ENCODE measurements at regions not wholly inside any gene's neighbourhood (a gene's known extent, or its start where the extent isn't known, plus 50 kb on each side); places are given as distances from the start of the nearest gene placed in this dataset.

- H3K27me3 ChIP-seq = no peaks in the 10 kb centered on the region
- no peak for DNase-seq
- H3K9me3 ChIP-seq = no peaks in the 10 kb centered on the region
- ATAC-seq = peak; percentile 69 to 84 (median 78)
- H3K4me1 ChIP-seq = no peaks in the 10 kb centered on the region
- intact Hi-C loops (cut with DNase I) = no loop called here
- 70% methylated on average over 4 of the region's 4 CpGs for WGBS (ENCODE audit: insufficient coverage, low coverage, low lambda C conversion rate, missing lambda C conversion rate)
- TF ChIP-seq POLR2A (IDR thresholded peaks at IDR 0.05) = no peak
- TF ChIP-seq, protein P1, sequence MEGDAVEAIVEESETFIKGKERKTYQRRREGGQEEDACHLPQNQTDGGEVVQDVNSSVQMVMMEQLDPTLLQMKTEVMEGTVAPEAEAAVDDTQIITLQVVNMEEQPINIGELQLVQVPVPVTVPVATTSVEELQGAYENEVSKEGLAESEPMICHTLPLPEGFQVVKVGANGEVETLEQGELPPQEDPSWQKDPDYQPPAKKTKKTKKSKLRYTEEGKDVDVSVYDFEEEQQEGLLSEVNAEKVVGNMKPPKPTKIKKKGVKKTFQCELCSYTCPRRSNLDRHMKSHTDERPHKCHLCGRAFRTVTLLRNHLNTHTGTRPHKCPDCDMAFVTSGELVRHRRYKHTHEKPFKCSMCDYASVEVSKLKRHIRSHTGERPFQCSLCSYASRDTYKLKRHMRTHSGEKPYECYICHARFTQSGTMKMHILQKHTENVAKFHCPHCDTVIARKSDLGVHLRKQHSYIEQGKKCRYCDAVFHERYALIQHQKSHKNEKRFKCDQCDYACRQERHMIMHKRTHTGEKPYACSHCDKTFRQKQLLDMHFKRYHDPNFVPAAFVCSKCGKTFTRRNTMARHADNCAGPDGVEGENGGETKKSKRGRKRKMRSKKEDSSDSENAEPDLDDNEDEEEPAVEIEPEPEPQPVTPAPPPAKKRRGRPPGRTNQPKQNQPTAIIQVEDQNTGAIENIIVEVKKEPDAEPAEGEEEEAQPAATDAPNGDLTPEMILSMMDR (IDR thresholded peaks at IDR 0.05) = no peak
- H3K27ac ChIP-seq = no peak overlapping the region
- H3K36me3 ChIP-seq = no peaks in the 10 kb centered on the region
- H3K4me3 ChIP-seq = no peak overlapping the region
Observed at GRCh38 chr12:9367201-9367600, 159.0 kb upstream of the PZP start.

DNA sequence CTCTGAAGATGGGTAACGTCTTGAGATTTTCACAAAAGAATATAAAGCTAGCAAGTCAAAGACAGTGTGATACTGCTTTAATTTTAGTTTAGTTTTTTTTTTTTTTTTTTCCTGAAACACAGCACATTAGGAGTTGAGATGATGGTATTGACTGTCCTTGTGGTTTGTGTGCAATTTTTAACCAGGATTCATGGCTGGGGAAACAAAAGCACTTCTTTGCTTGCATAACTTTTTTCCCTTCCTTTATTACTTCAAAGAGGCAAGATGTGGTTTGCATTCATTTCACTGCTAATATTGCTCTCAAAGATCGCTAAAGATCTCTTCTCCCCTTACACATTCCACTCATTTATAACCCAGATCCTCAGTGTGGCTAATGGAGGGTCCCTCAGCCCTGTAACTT lies 157.1 kb upstream of the PZP start:
- Histone ChIP-seq H3K27ac (no peak overlapping the region), H3K36me3 (no peaks in the 10 kb centered on the region), H3K9me3 (no peaks in the 10 kb centered on the region), H3K4me1 (no peaks in the 10 kb centered on the region), H3K4me3 (no peak overlapping the region), H3K27me3 (no peaks in the 10 kb centered on the region)
- 51% methylated on average over 2 of the region's 2 CpGs for WGBS (ENCODE audit: insufficient coverage, low coverage, low lambda C conversion rate, missing lambda C conversion rate)
- intact Hi-C loops (cut with DNase I) = no loop called here
- no peak for ATAC-seq
- TF ChIP-seq POLR2A (IDR thresholded peaks at IDR 0.05) = no peak
- TF ChIP-seq, protein P1 (IDR thresholded peaks at IDR 0.05) = no peak
- DNase-seq = no peak

- ATAC-seq = peak in 1 of 4 donors; percentile 22
- no peak for TF ChIP-seq POLR2A (IDR thresholded peaks at IDR 0.05)
- TF ChIP-seq, protein P1 (IDR thresholded peaks at IDR 0.05) = no peak
- H3K36me3 ChIP-seq = no peaks in the 10 kb centered on the region
- no peaks in the 10 kb centered on the region for H3K4me1 ChIP-seq
- intact Hi-C loops (cut with DNase I) = no loop called here
- no peaks in the 10 kb centered on the region for H3K27me3 ChIP-seq
- H3K27ac ChIP-seq = no peak overlapping the region
- DNase-seq = no peak
- no peak overlapping the region for H3K4me3 ChIP-seq
- H3K9me3 ChIP-seq = no peaks in the 10 kb centered on the region
- 42% methylated on average over 9 of the region's 13 CpGs for WGBS (ENCODE audit: insufficient coverage, low coverage, low lambda C conversion rate, missing lambda C conversion rate)
Observed at GRCh38 chr12:9364224-9365176, 156.3 kb upstream of the PZP start.

- no peaks in the 10 kb centered on the region for H3K9me3 ChIP-seq
- H3K27me3 ChIP-seq = no peaks in the 10 kb centered on the region
- DNase-seq (no peak), ATAC-seq (no peak)
- WGBS (ENCODE audit: insufficient coverage, low coverage, low lambda C conversion rate, missing lambda C conversion rate) = 68% methylated on average over 4 of the region's 6 CpGs
- no peaks in the 10 kb centered on the region for H3K36me3 ChIP-seq
- TF ChIP-seq POLR2A (IDR thresholded peaks at IDR 0.05) = no peak
- TF ChIP-seq, protein P1 (IDR thresholded peaks at IDR 0.05) = no peak
- no peak overlapping the region for H3K4me3 ChIP-seq
- no peak overlapping the region for H3K27ac ChIP-seq
- no peaks in the 10 kb centered on the region for H3K4me1 ChIP-seq
- intact Hi-C loops (cut with DNase I) = no loop called here
Observed at GRCh38 chr12:9363145-9363544, 154.9 kb upstream of the PZP start.
